ENCODE measurements at regions not wholly inside any gene's neighbourhood (a gene's known extent, or its start where the extent isn't known, plus 50 kb on each side); places are given as distances from the start of the nearest gene placed in this dataset.

DNA sequence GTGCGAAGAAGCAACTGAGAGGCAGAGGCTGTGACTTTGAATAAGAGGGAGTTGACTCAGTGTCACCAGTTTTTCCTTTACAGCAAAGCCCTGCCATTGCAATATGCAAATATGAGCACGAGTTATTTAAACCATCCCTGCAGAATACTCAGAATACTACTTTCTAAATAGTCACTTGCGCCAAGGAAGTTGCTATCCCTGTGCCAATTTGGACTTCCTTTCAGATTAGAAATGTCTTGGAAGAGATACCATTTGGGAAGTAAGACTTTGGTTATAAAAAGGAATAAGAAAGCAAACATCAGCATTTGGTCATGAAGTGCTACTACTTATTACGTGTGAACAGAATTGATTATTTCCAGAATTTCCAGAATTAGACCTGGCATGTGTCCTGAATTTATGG is 151.8 kb upstream of the MYT1L start:
- H3K4me1 ChIP-seq, result no peaks in the 10 kb centered on the region
- TF ChIP-seq POLR2A (IDR thresholded peaks at IDR 0.05), result no peak
- TF ChIP-seq, protein P1, sequence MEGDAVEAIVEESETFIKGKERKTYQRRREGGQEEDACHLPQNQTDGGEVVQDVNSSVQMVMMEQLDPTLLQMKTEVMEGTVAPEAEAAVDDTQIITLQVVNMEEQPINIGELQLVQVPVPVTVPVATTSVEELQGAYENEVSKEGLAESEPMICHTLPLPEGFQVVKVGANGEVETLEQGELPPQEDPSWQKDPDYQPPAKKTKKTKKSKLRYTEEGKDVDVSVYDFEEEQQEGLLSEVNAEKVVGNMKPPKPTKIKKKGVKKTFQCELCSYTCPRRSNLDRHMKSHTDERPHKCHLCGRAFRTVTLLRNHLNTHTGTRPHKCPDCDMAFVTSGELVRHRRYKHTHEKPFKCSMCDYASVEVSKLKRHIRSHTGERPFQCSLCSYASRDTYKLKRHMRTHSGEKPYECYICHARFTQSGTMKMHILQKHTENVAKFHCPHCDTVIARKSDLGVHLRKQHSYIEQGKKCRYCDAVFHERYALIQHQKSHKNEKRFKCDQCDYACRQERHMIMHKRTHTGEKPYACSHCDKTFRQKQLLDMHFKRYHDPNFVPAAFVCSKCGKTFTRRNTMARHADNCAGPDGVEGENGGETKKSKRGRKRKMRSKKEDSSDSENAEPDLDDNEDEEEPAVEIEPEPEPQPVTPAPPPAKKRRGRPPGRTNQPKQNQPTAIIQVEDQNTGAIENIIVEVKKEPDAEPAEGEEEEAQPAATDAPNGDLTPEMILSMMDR (IDR thresholded peaks at IDR 0.05), result no peak
- H3K36me3 ChIP-seq, result no peaks in the 10 kb centered on the region
- no peaks in the 10 kb centered on the region for H3K27me3 ChIP-seq
- no peak overlapping the region for H3K4me3 ChIP-seq
- H3K27ac ChIP-seq, result no peak overlapping the region
- intact Hi-C loops (cut with DNase I), result no loop called here
- no peak for DNase-seq
- WGBS, 2 donors, result 61 to 78% methylated on average over 4 of the region's 4 CpGs
- H3K9me3 ChIP-seq, result peaks cover 0 to 3% (median 0%) of the 10 kb centered on the region in 3 donors

DNA sequence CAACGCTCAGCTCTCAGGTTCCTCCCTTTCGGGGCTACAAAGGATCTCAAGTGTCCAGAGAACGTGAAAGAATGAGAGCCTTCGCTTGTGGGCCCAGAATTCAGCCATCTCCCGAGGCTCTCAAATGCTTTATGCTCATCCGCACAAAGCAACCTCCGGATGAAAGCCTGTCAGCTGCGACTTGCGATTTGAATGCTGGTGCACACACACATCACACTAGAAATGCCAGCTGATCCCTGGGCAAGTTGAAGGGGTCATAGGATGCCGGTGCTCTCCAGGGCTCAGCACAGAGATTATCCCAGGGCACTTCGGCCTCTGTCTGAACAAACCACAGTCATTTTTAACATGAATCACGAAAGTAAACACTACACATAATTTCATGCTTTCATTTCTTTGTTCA is 141.8 kb upstream of the MYT1L start:
- 70 to 77% methylated on average over 12 of the region's 12 CpGs for WGBS, 2 donors
- intact Hi-C loops (cut with DNase I), result no loop called here

DNA sequence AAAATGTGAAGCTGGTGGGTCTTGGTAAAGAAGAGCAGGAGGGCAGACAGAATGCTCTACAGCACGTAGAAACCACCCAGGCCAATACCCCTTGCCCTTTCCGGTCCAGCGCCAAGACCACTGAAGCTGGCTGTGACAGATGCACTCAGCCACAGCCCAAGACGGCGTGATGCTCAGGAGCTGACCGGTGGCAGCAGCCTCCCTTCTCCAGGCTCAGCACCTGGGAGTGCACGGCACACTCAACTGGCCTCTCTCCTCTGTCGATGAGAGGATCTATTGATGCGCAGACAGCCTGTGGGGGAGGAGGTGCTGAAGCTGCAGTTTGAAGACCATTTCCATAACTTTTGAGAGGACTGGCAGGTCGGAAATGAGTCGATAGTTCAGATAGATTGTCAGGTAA is 141.0 kb upstream of the MYT1L start:
- no peak overlapping the region for H3K4me3 ChIP-seq
- TF ChIP-seq, protein P1 (IDR thresholded peaks at IDR 0.05), result no peak
- no peak for TF ChIP-seq POLR2A (IDR thresholded peaks at IDR 0.05)
- WGBS, 2 donors, result 65 to 85% methylated on average over 3 to 10 of the region's 11 CpGs
- no peaks in the 10 kb centered on the region for H3K9me3 ChIP-seq
- no peaks in the 10 kb centered on the region for H3K4me1 ChIP-seq
- H3K27ac ChIP-seq, result no peak overlapping the region
- intact Hi-C loops (cut with DNase I), result no loop called here
- no peaks in the 10 kb centered on the region for H3K36me3 ChIP-seq
- H3K27me3 ChIP-seq, result no peaks in the 10 kb centered on the region
- DNase-seq, result no peak

More for the DNA sequence above, 141.8 kb upstream of the MYT1L start:
- no peak for TF ChIP-seq POLR2A (IDR thresholded peaks at IDR 0.05)
- TF ChIP-seq, protein P1 (IDR thresholded peaks at IDR 0.05), result no peak
- no peaks in the 10 kb centered on the region for H3K36me3 ChIP-seq
- H3K4me1 ChIP-seq, result no peaks in the 10 kb centered on the region
- no peaks in the 10 kb centered on the region for H3K27me3 ChIP-seq
- DNase-seq, result no peak
- H3K27ac ChIP-seq, result no peak overlapping the region
- H3K9me3 ChIP-seq, result no peaks in the 10 kb centered on the region
- H3K4me3 ChIP-seq, result no peak overlapping the region

DNA sequence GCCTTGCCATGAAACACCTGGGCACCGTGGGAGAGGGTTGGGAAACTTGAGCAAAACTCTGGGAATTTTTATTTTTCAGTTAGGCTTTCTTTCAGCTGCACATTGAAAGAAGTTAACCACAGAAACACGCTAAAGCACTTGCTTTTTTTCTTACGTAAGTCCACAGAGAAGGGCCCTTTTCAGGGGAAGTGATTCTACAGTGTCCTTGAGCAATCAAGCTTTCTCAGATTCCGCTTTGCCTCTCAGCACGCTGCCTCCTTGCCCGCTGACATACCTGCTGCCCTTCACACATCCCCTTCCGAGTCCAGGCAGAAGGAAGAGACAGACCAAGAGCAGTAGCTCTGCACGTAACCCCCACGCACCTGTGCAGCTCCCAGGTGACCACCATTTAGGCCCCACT is 135.5 kb upstream of the MYT1L start:
- 68 to 72% methylated on average over 7 to 9 of the region's 9 CpGs for WGBS, 2 donors
- TF ChIP-seq, protein P1 (IDR thresholded peaks at IDR 0.05), result no peak
- no peak for TF ChIP-seq POLR2A (IDR thresholded peaks at IDR 0.05)
- no peak overlapping the region for H3K27ac ChIP-seq
- H3K9me3 ChIP-seq, result no peaks in the 10 kb centered on the region
- H3K36me3 ChIP-seq, result no peaks in the 10 kb centered on the region
- no peak overlapping the region for H3K4me3 ChIP-seq
- intact Hi-C loops (cut with DNase I), result no loop called here
- peaks cover 0 to 7% (median 0%) of the 10 kb centered on the region in 4 donors for H3K27me3 ChIP-seq
- H3K4me1 ChIP-seq, result no peaks in the 10 kb centered on the region
- DNase-seq, result no peak

DNA sequence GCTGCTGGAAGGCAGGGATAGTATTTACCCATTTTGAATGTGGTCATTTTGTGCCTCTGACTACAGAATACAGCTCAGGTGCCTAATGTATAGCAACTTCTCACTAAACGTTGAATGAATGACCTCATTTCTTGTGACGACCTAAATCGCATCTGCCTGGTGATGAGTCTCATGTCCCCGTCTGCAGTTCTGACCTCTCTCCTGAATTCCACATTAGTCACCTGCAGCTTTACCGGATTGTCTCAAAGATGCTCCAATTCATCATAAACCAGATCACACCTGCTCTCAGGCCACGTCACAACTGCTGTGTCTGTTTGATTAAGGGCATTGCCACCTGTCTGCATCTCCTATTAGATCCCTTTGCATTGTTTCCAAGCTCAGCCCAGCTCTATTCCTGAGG is 133.6 kb upstream of the MYT1L start:
- intact Hi-C loops (cut with DNase I), result no loop called here

More for the DNA sequence above, 133.6 kb upstream of the MYT1L start:
- no peaks in the 10 kb centered on the region for H3K4me1 ChIP-seq
- no peaks in the 10 kb centered on the region for H3K36me3 ChIP-seq
- 58 to 77% methylated on average over 6 of the region's 6 CpGs for WGBS, 2 donors
- H3K4me3 ChIP-seq, result no peak overlapping the region
- H3K27me3 ChIP-seq, result peaks cover 0 to 7% (median 0%) of the 10 kb centered on the region in 4 donors
- H3K27ac ChIP-seq, result no peak overlapping the region
- DNase-seq, result no peak
- no peak for TF ChIP-seq POLR2A (IDR thresholded peaks at IDR 0.05)
- TF ChIP-seq, protein P1 (IDR thresholded peaks at IDR 0.05), result no peak
- no peaks in the 10 kb centered on the region for H3K9me3 ChIP-seq
